ENCODE measurements at regions not wholly inside any gene's neighbourhood (a gene's known extent, or its start where the extent isn't known, plus 50 kb on each side); places are given as distances from the start of the nearest gene placed in this dataset.

- no peak for DNase-seq
These were observed 55.1 kb upstream of the ARID2 start for GRCh38 chr12:45674181-45674977.

DNA sequence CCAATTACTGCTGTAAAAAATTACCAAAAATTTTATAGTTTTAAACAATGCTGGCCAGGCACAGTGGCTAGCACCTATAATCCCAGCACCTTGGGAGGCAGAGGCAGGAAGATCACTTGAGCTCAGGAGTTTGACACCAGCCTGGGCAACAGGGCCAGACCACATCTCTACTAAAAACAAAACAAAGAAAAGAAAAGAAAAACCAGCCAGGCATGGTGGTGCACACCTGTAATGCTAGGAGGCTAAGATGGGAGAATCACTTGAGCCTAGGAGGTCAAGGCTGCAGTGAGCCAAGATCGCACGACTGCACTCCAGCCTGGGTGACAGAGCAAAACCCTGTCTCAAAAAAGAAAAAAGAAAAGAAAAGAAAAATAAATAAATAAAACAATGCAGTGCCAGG is 54.0 kb upstream of the ARID2 start:
- no peak for DNase-seq

All from NK-92 treated with Interleukin-12 subunit alpha and Interleukin-12 subunit beta, amount 100 ng/mL, for 24 hours (cell line).